IMR-90 (cell line): ENCODE measurements at regions not wholly inside any gene's neighbourhood (a gene's known extent, or its start where the extent isn't known, plus 50 kb on each side); places are given as distances from the start of the nearest gene placed in this dataset.

ENCODE experiments used
- ATAC-seq: fragments of 200-7000 bp; cut with Tn5 transposase; 2 replicates; pipeline ENCODE4 v1.9.1; 2020; ENCODE audit warnings: low read depth, mild to moderate bottlenecking, moderate library complexity
- BruUV-seq: library from RNA; stranded (reverse); fragments of 400-500 nt; replicated peaks from 2 replicates; lab custom pipeline; 2021; lab: Mats Ljungman, UMichigan
- CTCF ChIA-PET: fragments of 300-600 bp; formaldehyde crosslinking; extraction: SDS; loops from one replicate; lab custom pipeline; 2021; ENCODE audit warnings: antibody characterized with exemption; lab: Yijun Ruan, JAX
- POLR2A ChIA-PET: fragments of 300-600 bp; sonication (Branson Sonifier 250); formaldehyde crosslinking; loops from one replicate; lab custom pipeline; 2022; ENCODE audit warnings: antibody characterized with exemption; ENCODE audit not compliant: unreplicated experiment; lab: Charles Lee
- DNase-seq: peaks from one replicate; pipeline ENCODE4 v3.0.0; 2013
- H2AFZ ChIP-seq: replicated peaks from 2 replicates; pipeline ENCODE3; 2013; ENCODE audit warnings: low read length, mild to moderate bottlenecking; ENCODE audit not compliant: poor library complexity
- H2AK5ac ChIP-seq: 2 replicates; pipeline ENCODE4 v1.6.1; 2013; ENCODE audit warnings: low read depth, low read length, inconsistent platforms
- H2AK9ac ChIP-seq: replicated peaks from 2 replicates; pipeline ENCODE3; 2013; ENCODE audit warnings: mild to moderate bottlenecking, low read depth, low read length, moderate library complexity; ENCODE audit not compliant: poor library complexity
- H2BK120ac ChIP-seq: 2 replicates; pipeline ENCODE4 v1.6.1; 2013; ENCODE audit warnings: low read depth, low read length, inconsistent platforms
- H2BK15ac ChIP-seq: 3 replicates; pipeline ENCODE4 v1.6.1; 2013; ENCODE audit warnings: low read depth, low read length, inconsistent platforms
- H2BK20ac ChIP-seq: 2 replicates; pipeline ENCODE4 v1.6.1; 2013; ENCODE audit warnings: low read depth, mild to moderate bottlenecking, inconsistent platforms, low read length, moderate library complexity
- H2BK5ac ChIP-seq: 2 replicates; pipeline ENCODE4 v1.6.1; 2013; ENCODE audit warnings: mild to moderate bottlenecking, low read depth, low read length, inconsistent platforms; ENCODE audit not compliant: poor library complexity, severe bottlenecking
- H3K14ac ChIP-seq: replicated peaks from 2 replicates; pipeline ENCODE4 v1.6.1; 2013; ENCODE audit warnings: low read depth, low read length, inconsistent platforms
- H3K18ac ChIP-seq: 2 replicates; pipeline ENCODE4 v1.6.1; 2013; ENCODE audit warnings: low read depth, low read length, control low read depth
- H3K23ac ChIP-seq: 2 replicates; pipeline ENCODE4 v1.6.1; 2013; ENCODE audit warnings: low read depth, low read length, inconsistent platforms
- H3K27ac ChIP-seq: 2 replicates; pipeline ENCODE4 v1.5.1; 2013; ENCODE audit warnings: mild to moderate bottlenecking, control low read depth, low read length; ENCODE audit not compliant: insufficient read depth
- H3K27me3 ChIP-seq: 2 replicates; pipeline ENCODE4 v1.6.1; 2013; ENCODE audit warnings: low read length; ENCODE audit not compliant: control insufficient read depth, insufficient read depth
- H3K36me3 ChIP-seq: 2 replicates; pipeline ENCODE4 v1.6.1; 2013; ENCODE audit warnings: low read length, mixed read lengths; ENCODE audit not compliant: control insufficient read depth, insufficient read depth
- H3K4ac ChIP-seq: 2 replicates; pipeline ENCODE4 v1.6.1; 2013; ENCODE audit warnings: low read depth, low read length, inconsistent platforms
- H3K4me1 ChIP-seq: 2 replicates; pipeline ENCODE4 v1.6.1; 2013; ENCODE audit warnings: low read length, mixed read lengths; ENCODE audit not compliant: control insufficient read depth, insufficient read depth
- H3K4me2 ChIP-seq: 2 replicates; pipeline ENCODE4 v1.6.1; 2013; ENCODE audit warnings: low read depth, mild to moderate bottlenecking, control low read depth, low read length, moderate library complexity
- H3K4me3 ChIP-seq: 2 replicates; pipeline ENCODE4 v1.5.1; 2013; ENCODE audit warnings: low read depth, mild to moderate bottlenecking, control low read depth, low read length, moderate library complexity; ENCODE audit not compliant: insufficient read depth
- H3K56ac ChIP-seq: 2 replicates; pipeline ENCODE4 v1.6.1; 2013; ENCODE audit warnings: low read length, inconsistent platforms; ENCODE audit not compliant: insufficient read depth; ENCODE audit errors: extremely low read depth
- H3K79me1 ChIP-seq, 2 experiments: 2 replicates each; pipeline ENCODE4 v1.6.1; 2013; ENCODE audit warnings: low read length in 2 of 2, inconsistent platforms in 1 of 2, low read depth in 1 of 2
- H3K9ac ChIP-seq: 2 replicates; pipeline ENCODE4 v1.6.1; 2013; ENCODE audit warnings: low read depth, low read length, control low read depth
- H3K9me1 ChIP-seq: 2 replicates; pipeline ENCODE4 v1.6.1; 2013; ENCODE audit warnings: low read length, inconsistent platforms; ENCODE audit not compliant: insufficient read depth
- H3K9me3 ChIP-seq: 2 replicates; pipeline ENCODE4 v1.6.1; 2013; ENCODE audit warnings: low read length; ENCODE audit not compliant: control insufficient read depth, insufficient read depth
- H4K20me1 ChIP-seq: 2 replicates; pipeline ENCODE4 v1.6.1; 2013; ENCODE audit warnings: low read length, inconsistent platforms; ENCODE audit not compliant: insufficient read depth
- H4K5ac ChIP-seq: 2 replicates; pipeline ENCODE4 v1.6.1; 2013; ENCODE audit warnings: mild to moderate bottlenecking, low read depth, low read length, control low read depth
- H4K8ac ChIP-seq, 2 experiments: 2 replicates each; pipeline ENCODE4 v1.6.1; 2013; ENCODE audit warnings: low read depth in 2 of 2, low read length in 2 of 2, control low read depth in 1 of 2, inconsistent platforms in 1 of 2
- H4K91ac ChIP-seq: 2 replicates; pipeline ENCODE4 v1.6.1; 2013; ENCODE audit warnings: low read depth, low read length, inconsistent platforms; ENCODE audit not compliant: insufficient read depth
- CEBPB ChIP-seq: IDR thresholded peaks from 2 replicates; pipeline ENCODE4 v1.6.1; 2012; ENCODE audit warnings: low read depth, low read length, improper control_type of control experiment
- CHD1 ChIP-seq: IDR thresholded peaks from 2 replicates; pipeline ENCODE4 v1.6.1; 2012; ENCODE audit warnings: low read depth, low read length, improper control_type of control experiment
- CTCF ChIP-seq: conservative IDR thresholded peaks from 2 replicates; pipeline ENCODE4 v1.5.1; 2012; ENCODE audit warnings: mild to moderate bottlenecking, low read depth, low read length, improper control_type of control experiment
- ELK1 ChIP-seq: fragments of 150-350 bp; IDR thresholded peaks from 2 replicates; pipeline ENCODE4 v1.6.1; 2016; ENCODE audit warnings: low read depth, mild to moderate bottlenecking, low read length, moderate library complexity, borderline replicate concordance
- FOS ChIP-seq: fragments of 150-350 bp; IDR thresholded peaks from 2 replicates; pipeline ENCODE4 v1.6.1; 2016; ENCODE audit warnings: low read depth, low read length
- MAZ ChIP-seq: IDR thresholded peaks from 2 replicates; pipeline ENCODE4 v1.6.1; 2012; ENCODE audit warnings: low read depth, mild to moderate bottlenecking, low read length, improper control_type of control experiment, moderate library complexity, borderline replicate concordance
- POLR2A ChIP-seq: IDR thresholded peaks from 2 replicates; pipeline ENCODE4 v1.6.1; 2012; ENCODE audit warnings: mild to moderate bottlenecking, low read depth, low read length
- RAD21 ChIP-seq: IDR thresholded peaks from 2 replicates; pipeline ENCODE4 v1.6.1; 2012; ENCODE audit warnings: low read length, improper control_type of control experiment
- SMC3 ChIP-seq: fragments of 150-350 bp; IDR thresholded peaks from 2 replicates; pipeline ENCODE4 v1.6.1; 2016; ENCODE audit warnings: low read depth, mild to moderate bottlenecking, antibody characterized with exemption, low read length, moderate library complexity
- WGBS, 2 experiments: methylation state at CpG; one replicate each; pipeline versions ENCODE4 v1.1.5 to v1.1.7; 2013; ENCODE audit warnings: missing lambda C conversion rate in 2 of 2; ENCODE audit not compliant: insufficient read length in 1 of 2; ENCODE audit errors: extremely low coverage in 2 of 2; 5-methylcytosine and 5-hydroxymethylcytosine counted together
- dilution Hi-C: fragments of 300-500 bp; cut with HindIII; formaldehyde crosslinking; loops from one replicate; pipeline ENCODE4 v1.14.3; 2018; ENCODE audit warnings: low sequenced_read_pairs; ENCODE audit not compliant: unreplicated experiment
- in situ Hi-C: fragments of 300-500 bp; cut with MboI; formaldehyde crosslinking; loops from 3 replicates; pipeline ENCODE4 v1.14.3; 2019; ENCODE audit warnings: low sequenced_read_pairs, inconsistent platforms, mixed read lengths
- intact Hi-C: fragments of 100-400 bp; cut with micrococcal nuclease; formaldehyde crosslinking; loops from 2 replicates; pipeline ENCODE4 v1.10.0; 2022

GRCh38 chr17:77881545-77881944 is 77.0 kb upstream of the TNRC6C start:
- Histone ChIP-seq H4K20me1 (no peaks in the 10 kb centered on the region), H2BK15ac (no peak overlapping the region), H3K4me1 (no peaks in the 10 kb centered on the region), H2BK20ac (no peak overlapping the region), H3K4ac (no peak overlapping the region), H2BK5ac (no peak overlapping the region), H2BK120ac (no peak overlapping the region), H3K18ac (no peak overlapping the region), H3K9me3 (peaks cover under 1% of the 10 kb centered on the region), H4K91ac (no peak overlapping the region), H3K9me1 (no peaks in the 10 kb centered on the region), H3K27me3 (peaks cover 28% of the 10 kb centered on the region; the same call in 1 of the 2 replicates), H3K4me2 (no peak overlapping the region), H2AK5ac (no peak overlapping the region), H2AFZ (peak overlapping the region; percentile 23), H3K27ac (no peak overlapping the region), H3K36me3 (no peaks in the 10 kb centered on the region), H3K79me1 (no peaks in the 10 kb centered on the region), H3K9ac (no peak overlapping the region), H2AK9ac (no peak overlapping the region), H3K23ac (no peak overlapping the region), H4K8ac (no peak overlapping the region), H3K14ac (no peak overlapping the region), H4K5ac (no peak overlapping the region), H3K4me3 (no peak overlapping the region), H3K56ac (no peak overlapping the region)
- in situ Hi-C loops (no loop called here), dilution Hi-C loops (no loop called here), intact Hi-C loops (no loop called here)
- peak; percentile 63 for ATAC-seq
- TF ChIP-seq MAZ, result no peak
- no peak for TF ChIP-seq RAD21
- no peak for TF ChIP-seq CHD1
- no peak for TF ChIP-seq ELK1
- TF ChIP-seq FOS, result no peak
- no peak for TF ChIP-seq CTCF
- no peak for TF ChIP-seq CEBPB
- TF ChIP-seq POLR2A, result no peak
- no peak for TF ChIP-seq SMC3
- 0% methylated on average over 1 of the region's 10 CpGs; no CpG with 5 or more reads in 1 of the 2 experiments for WGBS, 2 experiments
- BruUV-seq, result no TSS peak
- peak; percentile 28 for DNase-seq
- ChIA-PET CTCF (no interaction called here), POLR2A (no interaction called here)
